Limb (tissue), 2 donors: ENCODE measurements at regions not wholly inside any gene's neighbourhood (a gene's known extent, or its start where the extent isn't known, plus 50 kb on each side); places are given as distances from the start of the nearest gene placed in this dataset.

ENCODE experiments used
- DNase-seq, 2 donors: peaks; one replicate each; pipeline ENCODE4 v3.0.0-alpha.2; 2016; ENCODE audit errors: extremely low spot score in 2 of 2

DNA sequence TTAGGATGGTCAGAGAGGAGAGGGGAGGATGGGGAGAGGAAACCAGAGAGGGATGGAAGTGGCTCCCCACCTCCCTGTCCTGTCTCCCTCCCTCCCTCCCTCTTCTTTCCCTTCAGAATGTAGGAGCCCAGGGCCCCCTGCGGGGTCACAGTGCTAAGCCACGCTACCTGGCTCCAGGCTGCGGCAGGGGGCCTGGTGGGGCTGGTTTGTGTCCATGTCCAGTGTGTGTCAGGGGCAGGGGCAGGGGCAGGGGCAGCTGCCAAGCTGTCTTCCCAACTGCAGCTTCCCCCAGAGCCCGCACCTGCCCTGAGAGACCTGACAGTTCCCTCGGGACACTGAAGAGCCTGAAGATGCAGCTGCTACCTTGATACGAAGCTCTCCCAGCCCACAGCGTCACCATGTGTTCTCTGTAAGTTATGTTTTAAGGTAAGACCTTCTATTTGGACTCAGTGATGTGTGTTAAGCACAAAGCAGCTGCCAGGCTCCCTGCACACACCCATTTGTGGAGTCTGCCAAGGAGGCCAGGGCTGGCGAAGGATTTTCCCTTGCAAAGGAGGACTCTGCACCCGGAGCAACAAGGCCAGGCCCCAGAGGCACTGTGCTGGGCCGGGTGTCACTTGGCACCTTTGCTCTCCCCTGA lies 121.8 kb upstream of the SMAD3 start:
- DNase-seq = no peak

DNA sequence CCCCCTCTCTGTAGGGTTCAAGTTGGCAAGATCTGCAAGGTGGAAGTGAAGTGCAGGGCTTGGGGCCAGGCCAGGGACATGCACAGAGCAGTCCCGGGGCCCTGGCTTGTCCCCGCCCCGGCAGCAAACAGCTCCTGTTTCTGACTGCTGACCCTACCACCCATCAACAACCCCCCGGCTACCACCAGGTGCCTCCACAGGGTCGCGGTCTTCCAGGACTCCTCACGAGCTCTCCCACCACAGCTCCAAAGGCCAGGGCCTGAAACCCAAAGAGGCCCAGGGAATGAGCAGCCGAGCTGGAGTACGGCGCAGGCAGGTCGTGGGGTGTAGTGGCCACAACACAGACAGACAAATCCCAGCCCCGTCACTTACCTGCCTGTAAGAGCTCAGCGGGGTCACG lies 121.3 kb upstream of the SMAD3 start:
- DNase-seq = no peak

DNA sequence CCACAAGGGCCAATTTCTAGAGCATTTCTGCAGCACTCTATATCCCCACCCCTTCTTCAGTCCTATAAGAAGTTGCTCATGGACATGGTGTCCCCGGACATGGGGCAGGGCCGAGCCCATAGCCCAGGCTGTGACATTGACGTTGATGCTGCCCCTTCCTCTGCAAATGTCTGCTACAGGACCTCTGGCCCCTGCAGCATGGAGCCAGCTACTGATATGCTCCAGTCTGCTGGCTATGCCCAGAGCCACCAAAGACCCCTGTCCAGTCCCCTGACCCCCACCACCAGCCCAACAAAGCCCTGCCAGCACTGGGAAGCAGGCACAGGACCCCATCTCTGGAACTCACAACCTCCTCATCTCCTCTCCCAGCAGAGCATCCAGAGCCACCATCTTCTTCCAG lies 120.1 kb upstream of the SMAD3 start:
- no peak for DNase-seq

DNA sequence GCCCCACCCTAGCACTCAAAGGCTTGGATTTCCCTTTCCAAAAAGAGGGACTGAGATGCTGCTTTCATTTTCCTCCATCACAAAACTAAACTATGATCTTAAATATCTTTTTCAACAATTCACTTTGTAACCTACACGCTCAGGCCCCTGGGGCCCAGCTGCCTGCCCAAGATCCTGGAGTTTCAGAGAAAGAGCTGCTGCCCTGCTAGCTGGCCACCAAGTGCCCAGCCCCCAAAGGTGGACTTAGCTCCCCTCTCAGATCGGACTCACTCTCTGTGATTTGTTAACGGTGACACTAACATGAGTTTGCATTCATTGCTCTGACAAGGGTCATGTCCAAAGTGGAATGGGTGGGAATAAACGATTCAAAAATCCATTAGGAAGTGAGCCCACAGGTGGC lies 119.6 kb upstream of the SMAD3 start:
- no peak for DNase-seq

DNA sequence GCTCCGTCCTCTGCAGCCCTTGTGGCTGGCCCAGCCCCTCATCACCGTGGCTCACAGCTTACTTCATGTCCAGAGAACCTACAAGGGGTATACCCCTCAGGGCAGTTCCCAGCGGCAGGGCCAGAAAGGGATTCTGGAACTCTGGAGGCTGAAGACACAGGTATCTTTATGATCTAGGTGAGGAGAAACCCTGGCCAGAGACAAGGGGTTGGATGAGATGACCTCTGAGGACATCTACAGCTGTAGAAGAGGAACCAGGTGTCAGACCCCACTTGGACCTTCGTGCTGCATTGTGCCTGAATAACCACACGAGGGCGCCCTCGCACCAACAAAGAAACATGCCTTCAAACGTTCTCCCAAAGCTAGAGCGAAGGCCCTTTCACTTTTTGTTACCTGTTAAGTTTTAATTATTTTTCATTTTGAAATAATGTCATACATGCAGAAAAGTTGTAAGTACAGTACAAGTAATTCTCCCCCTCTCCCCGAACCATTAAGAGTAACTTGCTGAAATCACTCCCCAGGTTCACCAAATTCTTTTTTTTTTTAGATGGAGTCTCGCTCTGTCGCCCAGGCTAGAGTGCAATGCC lies 118.7 kb upstream of the SMAD3 start:
- peak; percentile 83 to 84 for DNase-seq

DNA sequence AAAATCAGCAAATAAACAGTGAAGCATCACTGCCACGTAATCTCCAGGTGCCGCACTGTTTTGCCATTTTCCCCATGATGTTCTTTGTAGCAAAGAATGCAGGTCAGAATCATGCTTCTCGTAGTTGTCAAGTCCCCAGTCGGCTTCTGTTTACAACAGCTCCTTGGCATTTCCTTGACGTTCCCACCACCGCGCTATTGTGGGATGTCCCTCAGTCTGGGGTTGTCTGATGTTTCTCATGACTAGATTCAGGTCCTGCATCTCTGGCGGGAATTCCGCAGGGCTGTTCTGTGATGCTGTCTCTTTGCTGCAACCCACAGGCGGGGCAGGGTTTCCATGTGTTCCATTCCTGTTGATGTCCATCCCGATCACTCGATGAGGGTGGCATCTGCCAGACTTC lies 117.9 kb upstream of the SMAD3 start:
- no peak for DNase-seq

DNA sequence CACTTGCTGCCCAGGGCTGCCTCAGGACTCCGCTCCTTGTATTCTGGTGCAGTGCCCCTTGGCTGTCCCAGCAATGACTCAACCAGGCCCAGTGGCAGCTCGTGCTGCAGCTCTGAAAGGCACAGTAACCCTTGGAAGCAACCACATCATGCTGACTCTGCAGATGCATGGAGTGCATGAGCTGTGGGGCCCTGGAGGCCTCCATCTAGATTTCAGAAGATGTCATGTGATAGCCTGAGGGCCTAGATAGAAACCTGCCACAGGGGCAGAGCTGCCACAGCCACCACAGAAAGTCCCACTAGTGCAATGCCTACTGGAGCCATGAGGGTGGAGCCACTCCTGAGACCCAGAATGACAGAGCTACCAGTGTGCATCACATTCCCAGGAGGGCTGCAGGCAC lies 117.1 kb upstream of the SMAD3 start:
- no peak for DNase-seq

DNA sequence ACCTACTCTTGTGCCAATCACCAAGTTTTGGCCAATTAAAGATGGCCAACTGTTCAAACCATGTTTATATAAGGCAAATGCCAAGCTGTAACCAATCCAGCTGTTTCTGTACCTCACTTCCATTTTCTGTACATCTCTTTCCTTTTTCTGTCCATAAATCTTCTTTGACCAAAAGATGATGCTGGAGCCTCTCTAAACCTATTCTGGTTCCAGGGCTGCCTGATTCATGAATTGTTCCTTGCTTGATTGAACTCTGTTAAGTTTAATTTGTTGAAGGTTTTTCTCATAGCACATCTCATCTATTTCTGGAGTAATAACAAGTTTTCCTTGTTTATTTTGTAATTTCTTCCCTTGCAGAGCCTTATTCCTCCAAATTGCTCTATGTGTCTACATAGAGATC lies 115.3 kb upstream of the SMAD3 start:
- no peak for DNase-seq

DNA sequence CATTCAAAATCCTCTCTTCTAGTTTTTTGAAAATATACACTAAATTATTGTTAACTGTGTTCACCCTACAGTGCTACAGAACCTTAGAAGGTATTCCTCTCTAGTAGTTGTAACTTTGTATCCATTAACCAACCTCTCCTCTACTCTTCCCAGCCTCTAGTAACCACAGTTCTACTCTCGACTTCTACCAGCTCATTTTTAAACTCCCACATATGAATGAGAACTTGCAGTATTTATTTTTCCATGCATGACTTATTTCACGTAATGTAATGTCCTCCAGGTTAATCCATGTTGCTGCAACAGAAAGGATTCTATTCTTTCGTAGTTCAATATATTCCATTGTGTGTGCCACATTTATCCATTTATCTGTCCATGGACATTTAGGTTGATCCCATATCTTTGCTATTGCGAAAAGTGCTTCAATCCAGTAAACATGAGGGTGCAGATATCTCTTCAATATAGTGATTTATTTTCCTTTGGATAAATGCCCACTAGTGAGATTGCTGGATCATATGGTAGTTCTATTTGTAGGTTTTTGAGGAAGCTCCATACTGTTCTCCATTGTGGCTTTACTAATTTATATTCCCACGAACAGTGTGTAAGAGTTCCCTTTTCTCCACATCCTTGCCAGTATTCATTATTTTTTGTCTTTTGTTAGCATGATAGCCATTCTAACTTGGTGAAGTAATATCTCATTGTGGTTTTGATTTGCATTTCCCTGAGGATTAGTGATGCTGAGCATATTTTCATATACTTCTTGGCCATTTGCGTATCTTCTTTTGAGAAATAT lies 113.7 kb upstream of the SMAD3 start:
- no peak for DNase-seq

DNA sequence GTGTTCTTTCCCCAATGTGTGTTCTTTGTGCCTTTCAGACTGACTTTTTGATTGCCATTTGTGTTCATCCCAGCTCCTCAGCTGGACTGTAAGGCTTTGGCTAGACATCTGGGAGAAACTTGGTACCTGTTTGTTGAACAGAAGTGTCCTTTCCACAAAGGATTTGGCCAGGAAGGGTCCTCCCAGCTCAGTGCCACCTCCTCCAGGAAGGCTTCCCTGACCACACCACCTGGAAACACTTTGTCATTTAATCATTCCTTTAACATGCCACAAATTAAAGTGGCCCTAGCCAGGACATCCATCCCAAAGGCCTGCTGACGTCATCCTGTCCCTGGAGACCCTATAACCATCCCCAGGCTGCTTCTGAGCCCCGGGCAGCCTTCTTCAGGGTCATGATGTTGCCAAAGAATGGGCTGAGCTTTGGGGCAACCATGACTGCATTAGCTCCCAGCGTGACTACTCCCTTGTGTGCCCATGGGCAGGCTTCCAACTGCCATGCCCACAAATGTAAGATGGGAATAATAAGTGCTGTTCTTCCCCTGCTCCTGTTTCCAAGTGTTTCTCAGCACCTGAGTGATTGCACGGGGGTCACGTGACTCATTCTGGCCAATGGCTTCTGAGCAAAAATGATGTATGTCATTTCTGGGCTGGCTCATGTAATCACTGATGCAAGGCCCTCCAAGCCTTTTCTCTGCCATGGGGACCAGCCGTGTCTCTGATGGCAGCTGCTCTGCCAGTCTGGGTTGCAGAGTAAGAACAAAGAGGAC lies 112.5 kb upstream of the SMAD3 start:
- no peak for DNase-seq

DNA sequence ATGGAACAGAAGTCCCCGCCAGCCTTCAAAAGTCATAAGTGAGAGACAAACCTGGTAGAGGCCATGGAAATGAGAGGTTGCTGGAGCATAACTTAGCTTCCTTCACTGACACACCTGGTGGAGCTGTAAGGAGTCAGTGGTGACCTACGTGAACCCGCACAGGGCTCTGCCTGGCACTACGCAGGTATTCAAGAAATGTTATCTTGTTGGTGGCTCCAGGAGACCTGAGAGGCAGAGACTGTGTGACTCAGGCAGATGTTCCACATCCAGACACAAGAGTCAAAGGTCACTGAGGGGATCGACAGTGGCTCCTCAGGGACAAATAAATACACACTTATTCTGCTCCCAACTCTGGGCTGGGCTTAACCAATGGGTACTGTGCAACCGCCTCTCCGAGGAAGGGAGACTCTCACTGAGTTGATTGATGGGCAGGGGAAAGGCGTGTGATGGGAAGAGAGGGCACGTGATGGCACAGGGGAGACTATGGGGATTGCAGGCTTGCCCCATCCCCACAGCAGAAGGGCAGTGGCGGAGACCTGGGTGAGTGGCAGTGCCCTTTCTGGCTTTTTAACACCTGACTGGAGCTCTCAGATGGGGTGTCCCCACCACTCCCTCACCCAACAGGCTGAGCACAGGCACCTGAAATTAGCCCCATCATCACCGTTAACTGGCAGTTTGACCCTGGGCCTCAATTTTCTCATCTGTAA lies 111.7 kb upstream of the SMAD3 start:
- DNase-seq = no peak

DNA sequence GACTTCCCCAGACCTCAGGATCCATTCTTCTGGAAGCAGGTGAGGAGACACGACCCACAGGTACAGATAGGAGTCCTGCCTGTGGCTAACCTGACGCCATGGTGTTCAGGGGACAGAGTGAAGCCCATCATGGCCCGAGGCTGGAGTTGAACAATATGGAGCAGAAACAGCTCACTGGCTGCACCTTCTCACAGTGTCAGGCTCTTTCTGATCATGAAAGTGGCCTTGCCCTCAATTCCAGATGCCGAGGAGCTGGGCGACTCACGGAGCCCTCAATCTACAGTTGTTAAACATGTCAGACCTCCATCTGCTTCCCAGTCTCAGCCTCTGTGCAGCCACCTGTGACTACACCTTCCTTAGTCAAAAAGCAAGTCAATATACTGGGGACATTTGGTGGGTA lies 110.8 kb upstream of the SMAD3 start:
- no peak for DNase-seq

DNA sequence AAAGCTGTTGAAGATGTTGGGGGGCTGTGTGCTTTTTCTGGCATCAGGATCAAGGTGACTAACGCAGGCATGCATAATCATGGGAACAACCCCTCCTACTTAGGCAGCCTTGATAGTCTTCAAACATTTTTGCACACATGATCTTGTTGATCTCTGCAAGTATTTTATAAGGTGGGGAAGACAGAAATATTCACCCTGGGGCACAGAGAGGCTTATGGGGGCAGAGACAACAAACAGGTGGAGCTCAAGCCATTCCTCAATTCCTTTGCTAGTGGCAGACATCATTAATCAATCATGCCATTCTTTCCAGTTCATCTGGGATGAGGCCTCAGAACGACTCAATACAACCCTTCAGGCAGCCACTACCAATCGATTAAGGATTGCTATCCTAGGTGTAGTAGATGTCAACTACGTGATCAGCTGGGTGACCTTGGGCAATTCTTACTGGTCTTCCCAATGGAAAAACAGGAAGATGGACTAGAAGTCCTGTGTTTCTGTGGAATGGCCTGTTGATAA lies 110.3 kb upstream of the SMAD3 start:
- DNase-seq = no peak

DNA sequence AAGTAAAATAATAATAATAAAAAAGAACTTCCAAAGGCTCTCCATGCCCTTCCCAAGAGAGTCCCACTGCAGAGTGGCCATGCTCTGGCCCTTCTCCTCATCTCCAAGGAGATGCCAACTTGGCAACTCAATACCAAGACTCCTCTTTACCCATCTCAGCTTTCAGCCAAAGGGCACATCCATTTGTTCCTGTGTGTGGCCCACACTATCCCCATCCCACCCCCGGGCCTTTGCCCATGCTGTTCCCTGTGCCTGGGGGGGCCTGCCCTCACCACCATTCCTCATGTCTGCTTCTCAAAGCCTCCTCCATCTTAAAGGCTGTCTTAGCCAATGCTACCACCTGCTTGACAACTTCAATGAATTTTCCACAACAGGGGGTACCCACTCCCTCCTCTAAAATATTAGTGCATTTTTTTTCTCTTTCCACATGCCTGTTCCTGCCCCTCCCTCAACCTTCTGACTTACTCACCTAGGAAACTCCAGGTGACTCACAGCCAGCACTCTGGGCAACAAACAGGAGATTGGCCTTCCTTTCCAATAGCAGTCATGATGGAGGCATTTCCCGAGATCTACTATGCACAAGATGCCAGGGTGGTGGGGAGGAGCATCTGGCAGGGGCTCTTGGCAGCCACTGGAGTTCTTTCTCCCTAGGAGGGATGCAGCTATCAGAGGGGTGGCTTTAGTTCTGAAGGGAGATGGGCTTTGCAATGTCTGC lies 109.4 kb upstream of the SMAD3 start:
- no peak for DNase-seq

DNA sequence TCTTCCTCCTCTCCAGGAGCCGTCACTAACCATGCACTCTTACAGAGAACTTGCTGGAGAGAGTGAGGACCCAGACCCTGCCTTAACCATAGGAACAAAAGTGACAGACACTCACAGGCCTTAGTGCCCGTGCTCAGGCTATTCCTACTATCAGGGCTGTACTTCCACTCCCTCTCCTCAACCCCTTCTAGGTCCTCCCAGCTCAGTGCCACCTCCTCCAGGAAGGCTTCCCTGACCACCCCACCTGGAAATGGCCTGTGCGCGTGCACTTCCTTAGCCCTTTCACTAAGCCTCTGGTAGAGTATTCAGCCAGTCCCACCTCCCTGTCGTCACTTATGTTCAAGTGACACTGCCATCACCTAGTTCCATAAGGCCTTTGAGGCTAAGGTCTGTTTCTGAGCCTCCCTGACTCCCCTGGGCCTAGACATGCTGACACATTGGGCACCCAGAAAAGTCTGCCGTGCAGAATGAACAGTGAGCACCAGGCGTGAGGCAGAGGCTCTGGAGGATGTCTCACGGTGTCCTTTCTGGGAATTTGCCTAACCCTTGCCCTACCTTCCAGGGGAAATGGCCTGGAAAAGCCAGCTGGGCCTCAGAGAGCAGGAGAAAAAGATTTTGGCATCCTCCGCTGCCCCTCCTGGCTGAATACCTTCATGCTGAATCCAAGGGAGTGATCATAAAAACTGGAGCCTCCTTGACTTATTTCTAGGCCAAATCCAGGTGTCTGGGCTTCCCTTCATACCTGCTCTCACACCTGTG lies 108.6 kb upstream of the SMAD3 start:
- DNase-seq = no peak

DNA sequence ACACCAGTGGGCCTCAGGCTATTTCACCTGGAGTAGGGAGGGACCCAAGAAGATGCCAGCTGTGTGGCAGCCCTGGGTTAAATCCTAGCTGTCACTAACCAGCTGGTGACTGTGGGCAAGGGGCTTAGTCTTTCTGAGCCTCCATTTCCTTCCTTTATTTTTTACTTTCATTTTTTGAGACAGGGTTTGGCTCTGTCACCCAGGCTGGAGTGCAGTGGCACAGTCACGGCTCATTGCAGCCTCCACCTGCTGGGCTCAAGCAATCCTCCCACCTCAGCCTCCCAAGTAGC lies 108.0 kb upstream of the SMAD3 start:
- DNase-seq = no peak

DNA sequence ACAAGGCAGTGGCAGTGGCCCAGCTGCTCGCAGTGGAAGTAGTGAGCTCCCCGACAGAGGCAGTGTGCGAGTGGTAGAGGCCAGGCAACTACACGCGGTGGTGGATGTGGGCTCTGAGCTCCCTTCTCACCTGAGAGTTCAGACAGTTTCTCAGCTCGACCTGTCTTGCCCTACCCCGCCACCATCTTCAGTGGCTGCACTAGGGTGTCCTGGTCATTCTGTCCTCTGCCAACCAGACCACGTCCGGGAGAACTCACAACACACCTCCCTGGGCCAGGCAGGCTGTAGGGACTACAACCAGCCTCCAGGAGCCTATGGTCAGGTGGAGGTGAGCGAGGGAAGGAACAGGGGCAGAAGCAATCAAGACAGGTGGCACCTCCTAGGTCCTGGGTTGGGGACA lies 106.3 kb upstream of the SMAD3 start:
- no peak for DNase-seq

DNA sequence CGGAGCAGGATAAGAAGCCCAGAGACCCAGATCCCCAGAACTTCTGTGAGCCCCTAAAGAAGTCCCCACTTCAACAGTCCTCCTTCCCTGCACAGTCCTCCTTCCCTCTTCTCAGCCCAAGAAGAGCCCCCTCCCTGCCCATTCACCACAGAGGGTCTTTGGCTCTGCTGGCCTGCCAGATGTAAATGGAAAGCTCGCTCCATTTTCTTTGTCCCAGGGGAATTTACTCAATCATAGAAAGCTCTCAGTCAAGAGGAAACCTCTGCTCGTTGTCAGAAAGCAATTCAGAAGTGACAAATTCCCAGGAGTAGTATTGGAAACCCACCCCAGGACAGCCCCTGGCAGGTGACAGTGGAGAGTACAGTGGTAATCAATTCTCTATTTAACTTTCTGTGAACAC lies 105.5 kb upstream of the SMAD3 start:
- no peak for DNase-seq

DNA sequence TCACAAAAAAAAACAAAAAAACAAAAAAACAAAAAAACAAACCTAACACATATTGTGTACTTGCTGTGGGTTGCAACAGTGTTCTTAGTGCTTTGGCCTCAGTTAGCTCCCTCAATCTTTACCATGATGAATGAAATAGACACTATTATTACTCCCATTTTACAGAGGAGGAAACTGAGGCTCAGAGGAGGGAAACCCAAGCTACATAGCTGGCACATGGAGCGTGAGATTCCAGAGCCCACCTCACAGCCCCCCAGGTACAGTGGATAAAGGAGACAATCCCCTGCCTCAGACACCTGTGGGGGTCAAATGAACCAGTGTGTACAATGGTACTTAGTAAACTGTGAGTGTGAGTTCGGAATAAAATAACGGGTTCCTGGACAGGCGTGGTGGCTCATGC lies 104.9 kb upstream of the SMAD3 start:
- no peak for DNase-seq

DNA sequence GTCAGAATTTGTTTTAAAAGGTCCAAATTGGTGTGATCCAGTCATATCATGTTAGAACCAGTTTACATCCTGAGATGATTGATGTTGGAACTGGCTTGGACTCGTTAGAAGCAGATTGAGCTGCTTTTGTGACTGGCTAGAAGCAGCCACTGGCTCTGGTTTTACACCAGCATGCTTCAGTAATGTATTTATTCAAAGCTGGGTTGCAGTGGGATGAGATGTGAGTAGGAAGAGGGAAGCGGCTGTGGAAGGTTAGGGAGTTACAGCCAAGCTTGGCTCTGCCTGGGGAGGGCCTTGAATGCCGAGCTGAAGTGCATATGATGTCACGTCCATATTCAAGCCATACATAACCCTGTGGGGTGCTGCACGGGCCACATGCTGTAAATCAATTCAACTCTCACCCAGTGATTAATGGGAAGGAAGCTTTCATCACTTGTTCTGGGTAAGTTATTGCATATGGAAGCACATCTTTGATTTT lies 104.0 kb upstream of the SMAD3 start:
- DNase-seq = no peak
